GM19328 (cell line): ENCODE measurements at regions not wholly inside any gene's neighbourhood (a gene's known extent, or its start where the extent isn't known, plus 50 kb on each side); places are given as distances from the start of the nearest gene placed in this dataset.

ENCODE experiments used
- ATAC-seq: cut with Tn5 transposase; IDR thresholded peaks from one replicate; pipeline ENCODE4 v1.9.1; 2021; ENCODE audit warnings: mild to moderate bottlenecking, moderate library complexity; ENCODE audit not compliant: unreplicated experiment

DNA sequence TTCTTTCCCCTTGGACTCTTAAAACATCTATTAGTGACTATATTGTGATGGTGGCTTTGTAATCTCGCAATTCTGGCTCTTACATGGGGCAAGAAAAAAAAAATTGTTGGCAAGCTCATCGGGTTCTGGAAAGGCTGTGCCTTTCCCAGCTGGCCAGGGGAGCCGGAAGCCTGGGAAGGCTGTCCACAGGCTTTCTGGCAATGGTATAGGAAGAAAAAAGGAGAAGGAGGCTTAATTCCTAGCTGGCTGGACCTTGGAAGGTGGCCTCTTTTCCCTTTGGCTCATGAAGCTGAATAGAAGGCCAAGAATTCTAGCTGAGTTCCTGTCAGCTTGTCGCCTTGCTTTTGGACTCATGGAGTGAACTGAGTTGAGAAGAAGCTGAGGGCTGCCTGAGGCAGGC lies 243.5 kb upstream of the SEMA6D start:
- ATAC-seq, result no peak

DNA sequence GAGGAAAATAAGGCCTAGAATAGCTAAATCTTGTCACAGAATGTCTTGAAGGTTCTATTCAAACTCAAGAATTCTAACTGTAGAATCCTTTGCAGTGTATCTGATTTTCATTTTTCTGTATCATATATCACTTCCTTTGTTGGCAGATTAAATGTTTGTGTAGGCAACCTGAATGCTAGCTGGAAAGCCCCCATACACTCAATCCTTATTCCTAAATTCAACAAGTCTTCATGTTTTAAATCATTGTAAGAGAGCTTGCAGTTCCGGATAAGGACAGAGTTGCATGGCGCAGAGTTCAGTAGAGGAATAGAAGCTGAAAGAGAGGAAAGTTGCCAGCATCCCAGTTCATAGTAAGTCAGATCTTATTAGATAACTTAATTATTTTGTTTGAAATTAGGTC lies 242.0 kb upstream of the SEMA6D start:
- no peak for ATAC-seq

DNA sequence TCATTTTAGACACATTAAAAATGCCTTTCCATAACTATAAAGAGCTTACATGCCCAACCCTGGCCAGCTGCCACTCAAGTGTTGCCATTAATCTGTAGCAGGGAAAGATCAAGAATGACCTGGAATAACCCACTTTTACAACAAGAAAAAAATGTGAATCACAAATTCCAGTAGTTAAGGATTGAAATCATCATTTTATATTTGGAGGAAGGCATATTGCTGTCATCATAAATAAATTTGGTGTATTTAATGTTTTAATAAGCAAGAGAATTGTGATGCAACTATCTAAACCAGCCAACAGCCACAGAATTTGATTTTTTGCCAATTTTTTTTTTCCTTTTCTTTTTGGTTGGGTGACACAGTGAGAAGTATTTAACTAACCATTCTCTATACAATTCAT lies 240.0 kb upstream of the SEMA6D start:
- no peak for ATAC-seq

DNA sequence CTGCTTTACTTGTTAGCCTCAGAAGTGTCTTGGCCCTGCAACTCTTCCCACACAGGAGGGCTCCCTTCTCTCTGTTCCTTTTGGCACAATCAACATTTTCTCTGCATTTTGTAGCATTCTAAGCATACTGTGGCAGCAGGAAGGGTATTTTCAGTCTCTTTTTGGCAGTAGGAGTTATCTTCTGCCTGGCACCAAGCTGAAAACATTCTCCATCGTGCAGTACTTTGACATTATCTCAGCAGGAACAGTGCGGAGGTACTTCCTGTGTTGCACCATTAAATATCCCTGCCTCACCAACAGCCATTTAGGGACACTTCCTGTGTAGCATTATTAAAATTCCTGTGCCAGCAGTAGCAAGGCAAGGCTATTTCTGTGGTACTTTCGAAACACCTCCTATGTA lies 233.2 kb upstream of the SEMA6D start:
- no peak for ATAC-seq

DNA sequence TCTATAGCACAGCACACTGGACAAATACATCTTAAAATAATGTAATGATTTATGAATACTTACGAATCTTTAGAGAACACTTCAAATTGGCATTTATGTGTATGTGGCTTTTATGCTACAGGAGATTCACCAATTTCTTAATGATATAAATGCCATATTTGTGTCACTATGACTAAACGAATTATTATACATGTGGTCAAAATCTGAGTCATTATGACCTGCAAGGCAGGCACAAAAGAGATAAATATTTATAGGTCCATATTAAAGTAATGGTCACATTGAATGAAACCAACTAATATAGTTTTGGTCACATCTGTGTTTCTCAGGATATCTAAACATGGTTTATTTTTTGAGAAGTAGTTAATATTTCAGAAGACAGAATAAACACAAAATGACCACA lies 232.3 kb upstream of the SEMA6D start:
- no peak for ATAC-seq

DNA sequence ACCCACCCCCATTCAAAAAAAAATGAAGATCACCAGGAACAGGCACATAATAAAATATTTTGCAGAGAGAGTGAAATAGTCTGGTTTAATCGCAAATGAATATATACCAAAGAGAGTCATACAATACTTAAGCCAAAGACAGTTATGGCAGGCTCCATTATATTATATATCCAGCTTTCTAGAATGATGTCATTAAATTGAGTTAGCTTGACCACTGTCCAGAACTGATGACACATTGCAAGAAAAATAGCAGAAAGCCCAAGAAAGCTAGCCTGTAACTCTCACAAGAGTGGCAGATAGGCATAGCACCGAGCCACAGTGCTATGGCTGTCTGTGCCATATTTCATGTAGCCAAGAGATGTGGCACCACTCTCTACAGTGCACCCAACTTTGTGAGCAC lies 231.9 kb upstream of the SEMA6D start:
- ATAC-seq, result no peak

DNA sequence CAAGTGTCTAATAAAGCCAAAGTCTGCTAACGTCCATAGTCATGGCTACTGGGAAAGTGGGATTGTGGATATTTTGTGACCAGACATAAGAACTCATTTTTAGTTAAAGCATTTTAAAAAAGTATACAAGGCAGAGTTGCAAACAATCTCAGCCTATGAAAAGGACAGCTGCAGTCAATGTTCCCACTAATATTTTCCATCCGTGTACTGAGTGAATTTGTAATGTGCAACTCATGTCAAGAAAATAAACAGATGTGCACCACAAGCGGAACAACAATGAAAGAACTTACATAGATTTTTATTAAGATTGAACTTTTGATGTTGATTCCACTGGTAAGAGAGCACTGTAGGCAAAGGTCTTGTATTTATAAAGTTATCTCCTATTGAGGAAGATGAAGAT lies 231.3 kb upstream of the SEMA6D start:
- ATAC-seq, result no peak

DNA sequence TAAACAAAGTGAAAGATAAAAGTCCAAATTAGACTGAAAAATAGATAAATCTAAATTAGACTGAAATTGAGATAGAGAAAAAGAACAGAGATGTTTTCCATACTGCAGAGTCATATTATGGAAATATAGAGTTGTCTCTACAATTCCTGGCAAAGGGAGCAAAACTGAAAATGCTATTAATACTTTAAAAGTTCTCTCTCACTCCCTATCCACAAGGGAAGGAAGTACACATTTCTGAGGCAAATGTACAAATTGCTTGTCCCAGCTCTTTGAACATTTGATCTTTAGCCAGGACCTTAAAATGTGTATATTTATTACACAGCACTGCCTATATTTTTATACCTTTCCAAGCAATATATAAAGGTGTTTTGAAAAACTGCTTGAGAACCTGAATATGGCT lies 225.1 kb upstream of the SEMA6D start:
- ATAC-seq, result no peak

DNA sequence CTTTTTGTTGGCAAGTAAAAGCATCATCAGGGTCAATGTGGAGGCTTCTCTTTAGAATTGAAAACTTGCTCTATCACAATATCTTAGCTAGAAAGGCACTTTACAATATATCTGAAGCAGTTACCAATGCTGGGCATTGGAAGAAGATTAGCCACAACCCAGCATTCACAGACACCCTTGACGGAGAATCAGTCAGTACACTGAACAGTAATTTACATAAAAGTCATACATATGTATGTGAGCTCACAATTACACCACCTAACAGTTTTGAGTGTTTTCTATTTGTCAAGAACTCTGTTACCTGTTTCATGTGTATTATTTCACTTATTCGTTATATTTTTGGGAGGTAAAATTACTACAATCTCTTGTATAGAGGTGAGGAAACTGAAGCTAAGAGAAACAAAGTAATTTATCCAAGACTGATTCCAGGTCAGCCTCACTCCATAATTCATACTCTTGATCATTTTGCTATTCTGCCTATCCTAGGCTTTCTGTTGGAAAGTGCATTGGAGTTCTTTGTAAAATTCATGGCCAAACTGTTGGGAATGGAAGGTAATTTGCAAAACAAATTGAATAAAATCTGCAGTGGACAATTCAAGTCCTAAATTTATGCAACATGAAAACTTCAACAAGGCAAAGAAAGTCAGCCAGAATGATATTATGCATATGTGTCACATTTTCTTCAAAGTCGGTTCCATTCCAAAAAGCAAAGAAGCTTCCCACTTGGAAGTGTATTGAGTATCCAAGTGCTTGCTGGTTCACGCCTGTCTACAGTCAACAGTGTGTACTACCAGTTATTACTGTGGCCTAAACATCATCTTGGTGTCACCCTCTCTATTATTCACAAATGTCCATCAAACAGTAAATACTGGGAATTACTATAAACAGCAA lies 223.7 kb upstream of the SEMA6D start:
- no peak for ATAC-seq

DNA sequence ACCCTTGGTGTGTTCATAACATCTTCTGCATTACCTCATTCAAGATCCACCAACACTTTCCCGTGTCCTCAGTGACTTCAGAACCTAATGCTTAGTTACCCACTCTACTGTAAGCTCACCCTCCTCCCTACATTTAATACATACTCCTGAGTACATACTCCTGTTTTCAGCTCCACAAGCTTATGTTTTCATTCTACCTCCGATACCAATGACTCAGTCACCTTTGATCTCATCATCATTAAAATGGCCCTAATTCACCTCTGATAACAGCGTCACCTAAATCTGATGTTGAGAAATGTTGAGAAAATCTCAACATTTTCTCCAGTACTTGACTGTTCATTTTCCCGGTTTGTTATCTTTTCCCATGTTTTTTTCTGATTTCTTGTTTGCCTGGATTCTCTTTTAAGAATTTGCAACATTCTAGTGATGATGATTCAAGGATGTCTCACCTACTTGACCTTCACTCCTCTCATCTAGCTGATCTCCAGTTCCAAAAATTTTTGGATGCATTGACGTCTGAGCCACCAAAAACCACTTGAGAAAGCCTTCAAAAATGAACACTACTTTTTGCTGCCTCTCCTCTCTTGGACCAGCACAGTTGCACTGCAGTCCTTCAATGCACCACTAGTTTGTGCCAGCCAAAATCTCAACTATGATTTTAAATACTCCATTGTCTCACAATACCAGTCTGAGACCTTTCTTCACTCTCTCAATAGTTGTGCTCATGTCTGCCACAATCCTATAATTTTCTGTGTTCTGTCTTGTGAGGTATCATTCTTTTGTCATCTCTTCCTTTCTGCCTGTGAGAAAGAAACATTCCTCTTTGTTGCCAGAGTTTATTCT lies 220.7 kb upstream of the SEMA6D start:
- no peak for ATAC-seq

DNA sequence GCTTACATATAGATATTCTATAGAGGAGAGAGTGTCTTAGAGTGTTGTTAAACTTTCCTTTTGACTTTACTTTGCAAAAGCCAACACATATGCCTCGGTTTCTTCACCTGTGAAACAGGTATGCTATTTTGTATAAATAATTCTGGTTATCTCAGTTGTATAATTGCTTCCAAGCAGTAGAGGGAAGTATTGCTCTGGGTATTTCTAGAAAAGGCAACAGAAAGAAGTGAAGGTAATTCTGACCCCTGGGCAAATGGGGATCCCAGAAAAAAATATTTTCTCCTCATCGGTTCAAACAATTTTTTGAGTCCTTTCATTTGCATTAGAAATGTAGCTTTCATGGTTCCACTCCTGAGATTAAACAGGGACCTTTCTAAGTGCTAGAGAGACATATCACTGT lies 216.5 kb upstream of the SEMA6D start:
- no peak for ATAC-seq

DNA sequence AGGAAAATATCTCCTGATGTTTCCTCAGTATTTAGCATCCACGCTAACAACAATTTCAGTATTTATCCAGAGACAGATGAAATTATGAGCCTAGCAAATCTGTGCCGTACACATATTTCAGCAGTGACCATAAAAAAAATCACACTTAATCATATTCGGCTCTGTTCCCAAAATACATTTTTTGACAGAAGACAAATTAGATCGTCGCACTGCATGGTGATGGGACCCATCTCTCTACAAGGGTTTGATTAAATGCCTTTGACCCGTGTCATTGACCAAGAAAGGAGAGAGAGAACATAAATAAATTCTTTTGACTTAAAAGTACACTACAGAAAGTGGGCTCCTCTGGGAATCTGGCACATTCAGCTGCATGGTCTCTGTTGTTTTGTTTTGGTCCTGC lies 215.3 kb upstream of the SEMA6D start:
- no peak for ATAC-seq

DNA sequence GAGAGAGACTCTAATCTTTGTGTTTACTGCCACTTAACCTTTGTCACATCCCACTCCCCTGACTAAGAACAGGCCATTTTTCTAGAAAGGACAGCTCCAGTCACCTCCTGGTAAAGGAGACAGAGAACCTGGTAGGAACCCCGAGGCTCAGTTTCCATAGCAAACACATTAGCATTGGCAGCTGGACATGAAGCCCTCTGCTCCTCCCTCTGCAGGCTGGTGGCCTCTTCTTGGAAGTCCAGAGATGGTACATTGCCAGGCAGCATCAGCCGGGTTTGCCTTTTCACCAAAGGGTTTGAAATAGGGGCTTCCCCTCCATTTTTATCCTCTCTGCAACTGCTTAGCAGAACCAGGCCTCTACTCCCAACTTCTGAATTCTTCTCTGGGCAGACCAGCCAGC lies 213.4 kb upstream of the SEMA6D start:
- ATAC-seq, result no peak

DNA sequence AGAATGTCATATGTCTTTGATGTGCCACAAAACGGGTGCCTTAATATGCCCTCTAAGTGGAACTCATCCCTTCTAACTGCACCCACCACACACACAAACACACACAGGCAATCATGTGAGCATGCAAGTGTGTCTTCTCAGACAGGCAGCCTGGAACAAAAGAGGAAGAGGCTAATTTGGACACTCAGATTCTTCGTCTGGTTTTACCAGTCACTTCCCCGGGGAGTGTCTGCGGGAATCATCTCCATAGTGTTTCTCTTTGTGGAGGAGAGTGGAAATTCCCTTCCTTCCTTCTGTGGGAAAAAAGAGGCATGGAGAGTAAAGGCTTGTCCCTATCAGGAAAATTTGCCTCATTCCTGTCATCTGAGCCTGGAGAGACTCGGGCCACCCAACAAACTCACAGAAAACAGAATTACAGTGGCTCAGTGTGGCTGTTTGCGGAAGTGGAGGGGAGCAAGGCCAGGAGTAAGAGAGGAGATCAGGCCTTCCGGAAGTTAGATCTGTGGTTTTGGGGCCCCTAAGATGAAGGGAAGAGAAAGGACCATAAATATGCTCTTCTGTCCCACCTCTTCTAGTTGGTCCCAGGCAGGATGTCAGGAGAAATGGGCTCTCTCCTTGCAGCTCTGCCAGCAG lies 212.6 kb upstream of the SEMA6D start:
- no peak for ATAC-seq

DNA sequence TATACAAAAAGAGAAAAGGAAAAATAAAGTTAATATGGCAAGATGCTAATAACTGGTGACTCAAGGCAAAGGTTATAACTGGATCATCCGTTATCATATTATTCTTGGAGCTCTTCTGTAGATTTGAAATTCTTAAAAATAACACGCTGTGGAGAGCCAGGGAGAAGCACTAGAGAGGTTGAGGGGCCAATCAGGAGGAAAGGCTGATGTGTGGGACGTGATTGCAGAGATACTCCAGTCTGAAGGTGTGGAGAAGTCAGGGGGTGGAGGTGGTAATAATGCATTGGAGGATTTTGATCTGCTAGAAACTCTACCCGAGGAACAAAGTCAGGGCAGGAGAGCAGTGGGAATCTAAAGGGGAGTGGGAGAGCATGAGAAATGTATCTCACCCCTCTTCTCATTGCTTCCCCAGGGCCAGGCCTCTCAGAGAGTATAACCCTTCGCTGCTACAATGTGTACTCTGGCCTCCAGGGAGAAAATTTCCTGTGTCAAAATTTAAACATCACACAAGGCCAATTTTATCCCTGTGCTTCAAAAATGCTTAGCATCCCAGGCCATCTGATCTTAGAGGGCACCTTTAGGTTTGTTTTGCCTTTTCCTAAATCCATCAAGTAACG lies 211.5 kb upstream of the SEMA6D start:
- no peak for ATAC-seq

DNA sequence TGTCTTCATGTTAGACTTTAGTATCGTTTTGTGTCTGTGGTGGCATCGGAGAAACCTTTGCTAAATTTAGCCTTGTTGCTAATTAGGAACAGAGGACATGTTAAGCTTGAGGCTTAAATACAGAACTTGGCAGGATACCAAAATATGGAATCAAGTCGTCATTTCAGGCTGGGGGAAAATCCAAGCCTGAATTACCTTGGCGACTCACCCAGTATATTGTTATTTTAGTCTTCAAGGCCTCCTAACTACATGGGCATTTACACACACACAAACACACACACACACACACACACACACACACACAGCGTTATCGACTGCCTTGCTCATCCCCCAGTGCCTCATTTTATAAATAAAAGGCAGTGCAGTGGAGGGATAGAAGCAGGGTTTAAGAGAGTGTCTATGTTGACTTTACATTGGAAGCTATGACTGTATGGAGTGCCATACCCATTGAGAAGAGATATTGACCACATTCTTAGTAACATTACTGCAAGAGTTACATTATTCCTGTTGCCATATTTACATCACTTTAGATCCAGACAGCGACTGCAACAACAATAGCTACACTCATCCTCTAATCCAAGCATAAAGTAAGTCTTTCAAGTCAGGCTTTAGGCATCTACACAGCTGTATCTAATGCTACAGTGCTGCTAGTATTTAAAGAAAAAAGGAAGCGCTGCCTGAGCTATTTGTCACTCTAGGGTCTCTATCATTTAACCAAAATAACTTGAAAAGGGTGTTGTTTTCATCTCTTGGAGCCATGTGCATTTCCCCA lies 210.8 kb upstream of the SEMA6D start:
- ATAC-seq, result no peak

DNA sequence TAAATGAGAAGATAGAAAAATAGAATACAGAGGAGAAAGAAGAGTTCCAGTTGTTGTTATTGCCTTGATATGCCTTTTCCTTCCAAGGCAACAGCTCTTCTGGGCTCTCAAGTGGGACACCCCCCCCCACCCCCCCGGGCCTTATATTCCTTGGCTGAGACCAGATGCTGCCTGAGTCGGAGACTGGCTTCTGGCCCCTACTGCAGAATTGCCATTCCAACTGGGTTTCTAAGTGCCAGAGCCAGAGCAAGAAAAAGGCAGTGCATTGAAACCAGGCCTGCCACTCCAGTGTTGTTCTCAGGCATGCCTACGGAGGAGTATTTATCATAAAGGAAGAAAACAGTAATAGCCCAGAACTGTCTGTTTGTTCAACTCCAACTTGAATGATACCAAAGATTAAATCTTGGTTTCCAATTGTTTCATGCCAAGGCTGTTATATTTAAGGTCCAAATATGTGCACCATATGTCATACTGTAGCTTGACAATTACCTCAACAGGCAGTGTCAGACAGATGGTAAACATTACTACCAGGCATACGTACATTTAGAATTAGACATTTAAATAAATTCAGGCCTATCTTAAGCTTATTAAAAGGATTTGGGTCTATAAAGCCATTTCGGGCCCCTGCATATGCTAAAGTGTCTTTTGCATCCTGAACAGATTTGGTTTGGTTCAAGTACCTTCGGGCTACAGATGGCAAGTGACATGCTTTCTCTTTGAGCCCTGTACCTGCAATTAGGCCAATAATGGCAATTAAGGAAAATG lies 209.9 kb upstream of the SEMA6D start:
- ATAC-seq, result no peak

DNA sequence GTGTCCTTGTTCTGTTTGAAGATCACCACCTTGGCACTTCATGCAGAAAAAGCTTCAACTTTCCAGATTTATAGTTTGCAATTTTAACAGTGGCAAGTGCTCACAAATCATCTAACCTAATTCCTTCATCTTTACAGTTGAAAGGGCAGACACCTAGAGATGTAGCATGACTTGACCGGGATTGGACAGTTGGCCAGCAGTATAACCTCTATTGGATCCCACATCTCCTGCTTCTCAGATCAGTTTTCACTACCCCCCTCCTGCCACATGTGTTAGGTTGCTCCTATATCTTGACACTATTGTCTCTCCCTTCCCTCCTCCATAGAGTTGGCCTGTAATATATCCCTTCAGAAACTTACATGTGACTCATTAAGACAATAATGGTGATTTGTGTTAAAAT lies 206.0 kb upstream of the SEMA6D start:
- no peak for ATAC-seq

DNA sequence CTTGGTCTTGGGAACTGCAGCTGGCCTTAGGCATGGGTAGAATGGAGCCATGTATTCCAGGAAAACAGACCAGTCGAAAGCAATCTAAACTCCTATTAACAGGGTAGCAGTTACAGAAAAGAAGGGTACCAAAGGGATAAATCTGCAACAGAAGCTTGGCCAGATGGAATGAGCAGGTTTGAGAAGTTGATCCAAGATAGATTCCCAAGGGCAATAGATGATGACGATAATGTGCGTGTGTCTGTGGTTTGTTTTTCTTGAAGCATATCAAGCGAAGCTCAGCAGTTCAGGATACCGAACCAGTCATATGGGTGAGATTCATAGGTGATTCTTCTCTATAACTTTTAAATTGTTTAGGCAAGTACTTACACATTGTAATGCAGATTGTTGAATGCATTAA lies 203.8 kb upstream of the SEMA6D start:
- no peak for ATAC-seq

DNA sequence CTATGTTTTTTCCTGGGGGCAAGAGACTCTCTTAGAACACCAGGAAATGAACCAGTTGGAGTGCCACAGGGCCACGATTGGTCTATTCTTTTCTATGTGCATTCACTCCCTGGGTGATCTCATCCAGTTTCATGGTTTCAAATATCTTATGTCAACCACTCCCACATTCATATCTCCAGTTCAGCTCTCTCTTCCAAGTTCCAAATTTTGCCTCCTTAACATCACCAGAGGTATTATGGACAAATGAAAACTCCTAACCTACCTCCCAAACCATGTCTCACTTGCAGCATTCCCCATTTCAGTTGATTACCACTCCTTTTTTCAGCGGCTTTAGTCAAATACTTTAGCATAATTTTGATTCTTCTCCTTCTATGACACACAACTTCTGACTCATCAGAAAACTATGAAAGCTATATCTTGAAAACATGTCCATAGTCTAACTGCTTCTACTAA lies 203.1 kb upstream of the SEMA6D start:
- ATAC-seq, result no peak
